Central memory CD8-positive, alpha-beta T cell (primary cell): ENCODE measurements at regions not wholly inside any gene's neighbourhood (a gene's known extent, or its start where the extent isn't known, plus 50 kb on each side); places are given as distances from the start of the nearest gene placed in this dataset.

ENCODE experiments used
- ATAC-seq: fragments of 150-1000 bp; cut with Tn5 transposase; replicated peaks from 2 replicates; pipeline ENCODE4 v1.10.0; 2022; ENCODE audit warnings: mild to moderate bottlenecking, moderate FRiP score, moderate number of reproducible peaks; ENCODE audit not compliant: poor library complexity, severe bottlenecking; ENCODE audit errors: extremely low read depth
- DNase-seq, 2 donors: peaks; one replicate each; pipeline ENCODE4 v3.0.0; 2021; ENCODE audit warnings: low spot score in 2 of 2
- H3K27ac Mint-ChIP-seq: one replicate; pipeline ENCODE4 v1.8.0; 2022; ENCODE audit warnings: low read depth, mild to moderate bottlenecking, moderate library complexity, mixed read lengths
- H3K27me3 Mint-ChIP-seq: one replicate; pipeline ENCODE4 v1.8.0; 2022; ENCODE audit warnings: mixed read lengths
- H3K36me3 Mint-ChIP-seq: one replicate; pipeline ENCODE4 v1.8.0; 2022; ENCODE audit warnings: mild to moderate bottlenecking, moderate library complexity, mixed read lengths; ENCODE audit not compliant: insufficient read depth
- H3K4me1 Mint-ChIP-seq: one replicate; pipeline ENCODE4 v1.8.0; 2022; ENCODE audit warnings: mixed read lengths
- H3K4me3 Mint-ChIP-seq: one replicate; pipeline ENCODE4 v1.8.0; 2022; ENCODE audit warnings: mild to moderate bottlenecking, moderate library complexity, mixed read lengths
- H3K9me3 Mint-ChIP-seq: one replicate; pipeline ENCODE4 v1.8.0; 2022; ENCODE audit warnings: mixed read lengths

DNA sequence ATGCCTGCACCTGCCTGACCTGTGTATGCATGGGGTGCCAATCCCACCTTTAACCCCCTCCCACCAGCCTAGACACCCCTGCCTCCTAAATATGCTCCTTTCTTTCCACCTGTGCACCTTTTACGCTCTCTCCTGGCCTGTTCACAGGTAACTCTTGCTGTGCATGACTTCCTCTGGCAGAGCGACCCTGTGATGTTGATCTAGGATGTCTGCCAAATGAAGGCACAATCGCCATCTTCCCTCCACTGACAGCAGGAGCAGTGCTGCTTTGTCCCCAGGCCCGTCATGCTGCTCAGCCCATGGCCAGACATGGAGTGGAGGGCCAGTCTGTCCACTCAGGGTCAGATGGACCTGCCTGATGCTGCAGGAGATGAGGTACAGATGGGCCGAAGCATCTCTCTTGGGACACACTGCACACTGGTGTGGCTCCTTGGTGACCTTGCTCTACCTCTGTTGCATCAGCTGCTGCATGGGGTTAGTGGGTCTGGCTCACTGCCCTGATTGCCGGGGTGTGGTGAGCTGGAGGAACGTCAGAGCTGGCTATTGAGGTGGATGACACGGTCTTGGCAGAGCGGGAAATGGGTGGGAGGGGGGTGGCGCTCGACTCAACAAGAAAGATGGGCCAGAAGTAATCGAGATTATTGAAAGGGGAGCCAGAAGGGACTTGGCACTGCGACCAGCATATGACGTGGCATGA, 101.7 kb upstream of the PITX1 start:
- ATAC-seq = no peak
- Mint-ChIP-seq H3K27me3 (peaks cover 31% of the 10 kb centered on the region), H3K4me1 (no peaks in the 10 kb centered on the region), H3K36me3 (peaks cover 1% of the 10 kb centered on the region), H3K9me3 (no peaks in the 10 kb centered on the region), H3K4me3 (no peak overlapping the region), H3K27ac (no peak overlapping the region)
- no peak for DNase-seq

- Mint-ChIP-seq H3K9me3 (no peaks in the 10 kb centered on the region), H3K4me3 (no peak overlapping the region), H3K4me1 (peaks cover 6% of the 10 kb centered on the region), H3K27me3 (peaks cover 33% of the 10 kb centered on the region), H3K36me3 (peaks cover 1% of the 10 kb centered on the region), H3K27ac (no peak overlapping the region)
- ATAC-seq = no peak
- DNase-seq = no peak
Measured at GRCh38 chr5:135134691-135135381, 100.8 kb upstream of the PITX1 start.

DNA sequence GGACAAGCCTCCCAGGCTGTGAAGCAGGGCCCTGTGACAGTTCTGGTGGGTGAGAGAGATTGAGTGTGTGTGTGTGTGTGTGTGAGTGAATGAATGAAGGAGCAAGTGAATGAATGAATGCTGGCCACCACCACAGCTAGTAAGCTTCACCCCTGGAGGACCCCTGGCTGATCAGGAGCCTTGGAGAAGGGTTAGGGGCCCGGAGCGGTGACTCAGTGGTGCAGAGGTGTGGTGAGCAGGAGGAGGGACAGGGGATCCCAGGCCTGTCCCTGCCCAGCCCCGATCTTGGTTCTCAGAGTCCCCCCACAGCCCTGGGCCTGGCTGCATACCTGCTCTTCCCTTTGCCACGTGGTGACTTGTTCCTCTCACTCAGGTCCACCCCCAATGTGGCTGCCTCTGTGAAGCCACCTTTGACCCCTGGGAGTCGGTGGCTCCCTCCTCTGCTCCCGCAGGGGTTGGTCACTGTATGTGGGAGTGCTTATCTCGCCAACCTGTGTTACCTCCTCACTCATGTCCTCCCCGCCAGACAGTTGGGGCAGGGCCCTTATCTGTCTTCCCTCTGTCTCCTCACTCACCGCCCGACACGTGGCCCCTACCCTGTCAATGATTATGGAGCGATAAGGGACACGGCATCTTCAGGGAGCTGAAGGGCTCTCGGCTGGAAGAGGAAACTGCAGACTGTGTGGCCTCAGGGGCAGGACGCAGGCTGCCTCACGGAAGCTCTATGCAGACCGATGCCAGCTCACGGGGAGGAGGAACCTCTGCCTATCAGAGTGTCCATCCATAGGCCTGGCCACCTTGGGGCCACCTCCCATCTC, 99.9 kb upstream of the PITX1 start:
- Mint-ChIP-seq H3K4me1 (peaks cover 11% of the 10 kb centered on the region), H3K36me3 (peaks cover 4% of the 10 kb centered on the region), H3K27ac (no peak overlapping the region), H3K4me3 (no peak overlapping the region), H3K9me3 (no peaks in the 10 kb centered on the region), H3K27me3 (peaks cover 23% of the 10 kb centered on the region)
- ATAC-seq (no peak), DNase-seq (no peak)

GRCh38 chr5:135133181-135133580, 99.2 kb upstream of the PITX1 start:
- Mint-ChIP-seq H3K9me3 (no peaks in the 10 kb centered on the region), H3K4me3 (no peak overlapping the region), H3K36me3 (peaks cover 4% of the 10 kb centered on the region), H3K27ac (no peak overlapping the region), H3K4me1 (peaks cover 11% of the 10 kb centered on the region), H3K27me3 (peaks cover 23% of the 10 kb centered on the region)
- ATAC-seq (no peak), DNase-seq (no peak)

- H3K4me3 Mint-ChIP-seq = no peak overlapping the region
- H3K36me3 Mint-ChIP-seq = peaks cover 4% of the 10 kb centered on the region
- no peak overlapping the region for H3K27ac Mint-ChIP-seq
- H3K4me1 Mint-ChIP-seq = peaks cover 11% of the 10 kb centered on the region
- H3K27me3 Mint-ChIP-seq = peaks cover 30% of the 10 kb centered on the region
- no peak for ATAC-seq
- H3K9me3 Mint-ChIP-seq = no peaks in the 10 kb centered on the region
- DNase-seq = no peak
Measured at GRCh38 chr5:135131801-135132680, 98.0 kb upstream of the PITX1 start.

DNA sequence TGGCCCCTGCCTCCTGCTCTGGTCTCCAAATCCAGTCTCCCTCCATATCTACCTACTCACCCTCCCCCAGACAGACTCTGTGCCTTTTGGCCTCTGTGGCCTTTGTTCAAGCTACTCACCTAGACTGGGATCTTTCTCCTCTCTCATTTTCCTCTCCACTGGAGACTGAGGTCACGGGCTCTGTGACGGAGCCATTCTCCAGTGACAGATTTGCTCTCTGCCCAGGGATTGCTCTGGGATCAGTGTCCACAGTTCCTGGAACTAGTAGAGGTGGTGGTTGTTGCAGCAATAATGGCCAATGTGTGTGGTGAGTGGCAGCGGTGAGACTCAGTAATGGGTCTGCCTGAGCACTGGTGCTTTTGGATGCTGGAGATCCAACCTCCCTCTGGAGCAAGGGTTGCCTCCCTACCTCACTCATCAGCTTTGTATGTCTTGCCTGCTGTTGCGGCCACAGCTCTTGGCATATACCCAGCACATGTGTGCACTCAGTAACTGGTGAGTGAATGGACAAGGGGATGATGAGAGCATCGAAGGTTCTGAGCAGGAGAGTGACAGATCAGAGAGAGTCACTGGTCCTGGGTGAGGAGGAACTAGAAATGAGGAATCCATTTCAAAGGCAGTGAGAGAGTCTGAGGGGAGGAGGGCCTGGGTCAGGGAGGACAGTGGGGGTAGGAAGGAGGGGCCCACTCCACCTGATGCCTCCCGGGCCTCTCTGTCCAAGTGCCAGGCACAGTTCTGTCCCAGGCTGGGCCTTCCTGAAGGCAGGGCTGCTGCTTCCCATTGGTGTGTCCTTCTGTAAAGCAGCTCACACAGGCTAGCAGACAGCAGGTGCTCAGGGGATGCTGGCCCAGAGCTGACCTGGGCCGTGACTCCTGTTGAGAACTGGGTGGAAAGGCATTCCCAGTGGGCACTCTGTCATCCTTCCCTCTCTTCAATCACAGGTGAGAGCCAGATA, 96.5 kb upstream of the PITX1 start:
- DNase-seq (no peak), ATAC-seq (no peak)
- Mint-ChIP-seq H3K27me3 (peaks cover 26% of the 10 kb centered on the region), H3K36me3 (peaks cover 4% of the 10 kb centered on the region), H3K27ac (no peak overlapping the region), H3K4me1 (peaks cover 11% of the 10 kb centered on the region), H3K4me3 (no peak overlapping the region), H3K9me3 (no peaks in the 10 kb centered on the region)

DNA sequence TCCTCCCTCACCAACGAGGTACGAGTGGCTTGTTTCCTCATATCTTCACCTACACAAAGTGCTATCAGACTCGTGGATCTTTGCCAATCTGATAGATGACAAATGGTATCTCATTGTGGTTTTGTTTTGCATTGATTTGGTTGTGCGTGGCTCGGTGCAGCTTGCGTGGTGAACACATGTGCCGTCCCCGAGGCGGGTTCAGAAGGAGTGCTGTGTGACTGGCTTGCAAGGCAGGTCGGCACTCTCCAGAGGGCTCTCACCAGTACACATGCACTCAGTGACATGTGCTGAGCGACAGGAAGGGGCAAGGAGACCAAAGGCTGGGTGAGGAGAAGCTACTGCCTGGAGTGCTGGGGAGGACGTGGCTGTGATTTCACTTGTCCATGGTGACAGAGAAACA, 95.3 kb upstream of the PITX1 start:
- H3K27ac Mint-ChIP-seq = no peak overlapping the region
- peaks cover 24% of the 10 kb centered on the region for H3K27me3 Mint-ChIP-seq
- peaks cover 4% of the 10 kb centered on the region for H3K36me3 Mint-ChIP-seq
- DNase-seq (no peak), ATAC-seq (no peak)
- H3K9me3 Mint-ChIP-seq = no peaks in the 10 kb centered on the region
- H3K4me1 Mint-ChIP-seq = peaks cover 11% of the 10 kb centered on the region
- no peak overlapping the region for H3K4me3 Mint-ChIP-seq

GRCh38 chr5:135128361-135128760, 94.3 kb upstream of the PITX1 start:
- DNase-seq (no peak), ATAC-seq (no peak)
- peaks cover 11% of the 10 kb centered on the region for H3K4me1 Mint-ChIP-seq
- H3K27me3 Mint-ChIP-seq = peaks cover 24% of the 10 kb centered on the region
- peaks cover 4% of the 10 kb centered on the region for H3K36me3 Mint-ChIP-seq
- H3K4me3 Mint-ChIP-seq = no peak overlapping the region
- no peaks in the 10 kb centered on the region for H3K9me3 Mint-ChIP-seq
- no peak overlapping the region for H3K27ac Mint-ChIP-seq

DNA sequence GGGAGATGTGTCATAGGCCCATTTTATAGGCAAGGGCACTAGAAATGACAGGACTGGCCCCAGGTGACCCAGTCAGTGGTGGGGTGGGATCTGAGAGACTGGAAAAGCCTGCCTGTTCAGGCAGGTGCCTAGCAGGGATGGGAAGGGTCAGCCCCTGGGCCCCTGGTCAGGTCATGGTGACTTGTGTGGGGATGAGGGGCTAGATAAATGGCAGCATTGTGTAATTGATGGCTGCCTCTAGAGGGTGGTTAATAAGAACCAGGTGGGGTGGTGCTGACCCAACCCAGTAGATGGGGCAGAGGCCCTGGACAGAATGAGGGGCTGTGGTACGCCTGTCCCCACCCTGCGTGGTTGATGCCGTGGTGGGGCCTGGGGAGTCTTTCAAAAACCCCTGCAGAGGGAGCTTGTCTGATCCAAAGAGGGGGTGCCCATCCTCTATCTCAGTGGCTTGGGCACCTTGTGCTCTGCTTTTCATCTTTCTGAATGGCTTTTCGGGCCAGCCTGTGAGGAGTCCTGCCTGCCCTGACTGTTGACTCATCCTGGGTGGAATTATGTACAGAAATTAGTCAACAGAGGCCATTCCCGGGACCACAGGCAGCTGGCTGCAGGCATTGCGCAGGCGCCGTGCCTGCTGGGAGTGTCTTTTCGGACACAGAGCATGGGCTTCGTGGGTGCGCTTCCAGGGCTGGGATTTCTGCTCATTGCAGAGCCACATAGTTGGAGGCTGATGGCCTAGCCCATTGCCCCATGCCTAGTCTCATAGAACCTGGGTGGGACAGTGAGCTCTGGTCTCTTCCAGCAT, 93.6 kb upstream of the PITX1 start:
- no peak overlapping the region for H3K27ac Mint-ChIP-seq
- no peaks in the 10 kb centered on the region for H3K9me3 Mint-ChIP-seq
- no peak overlapping the region for H3K4me3 Mint-ChIP-seq
- H3K36me3 Mint-ChIP-seq = peaks cover 4% of the 10 kb centered on the region
- DNase-seq (no peak), ATAC-seq (no peak)
- H3K27me3 Mint-ChIP-seq = peaks cover 24% of the 10 kb centered on the region
- H3K4me1 Mint-ChIP-seq = peaks cover 11% of the 10 kb centered on the region

DNA sequence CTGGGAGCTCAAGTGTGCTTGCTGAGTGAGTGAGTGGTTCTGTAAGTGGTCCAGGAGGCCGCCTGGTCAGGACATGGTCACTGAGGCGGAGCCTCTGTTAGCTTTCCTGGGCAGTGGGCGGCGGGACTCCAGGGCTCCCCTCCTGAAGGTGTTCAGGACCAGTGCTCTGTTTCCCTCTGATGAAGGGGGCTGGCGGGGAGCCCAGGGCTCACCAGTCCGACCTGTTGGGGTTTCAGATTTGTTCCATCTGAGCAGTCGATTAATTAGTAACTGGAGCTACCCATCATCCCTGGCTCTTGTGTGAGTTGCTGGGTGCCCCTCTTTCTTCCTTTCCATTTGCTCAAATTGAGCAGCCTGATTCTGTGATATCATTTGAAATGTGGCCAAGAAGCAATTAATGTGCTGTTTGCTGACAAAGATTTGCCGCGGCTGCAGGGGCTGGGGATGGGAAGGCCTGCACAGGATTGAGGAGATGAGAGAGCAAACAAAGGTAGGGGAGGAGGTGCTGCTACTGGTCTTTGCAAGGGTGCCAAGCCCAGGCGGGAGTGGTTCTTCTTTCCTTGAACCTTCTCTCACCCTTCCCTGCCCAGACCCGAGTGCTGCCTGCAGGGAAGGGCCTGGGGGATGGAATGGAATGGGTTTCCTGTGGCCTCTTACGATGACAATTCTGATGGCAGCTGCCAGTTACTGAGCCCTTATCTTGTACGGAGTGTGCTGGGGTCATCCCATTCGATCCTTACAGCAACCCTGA, 92.8 kb upstream of the PITX1 start:
- Mint-ChIP-seq H3K4me1 (peaks cover 11% of the 10 kb centered on the region), H3K27me3 (peaks cover 18% of the 10 kb centered on the region), H3K27ac (no peak overlapping the region), H3K9me3 (no peaks in the 10 kb centered on the region), H3K36me3 (peaks cover 2% of the 10 kb centered on the region), H3K4me3 (no peak overlapping the region)
- no peak for DNase-seq
- no peak for ATAC-seq
